ENCODE measurements at regions not wholly inside any gene's neighbourhood (a gene's known extent, or its start where the extent isn't known, plus 50 kb on each side); places are given as distances from the start of the nearest gene placed in this dataset.
"Not testable (repeated sequence)": the region's sequence is repeated elsewhere in the genome, so short reads cannot be mapped to it uniquely, and the experiment has no call there.

- no peak for DNase-seq
These were observed 82.5 kb upstream of the LCORL start for GRCh38 chr4:18103876-18104605.

- DNase-seq, result no peak
These were observed 79.1 kb upstream of the LCORL start for GRCh38 chr4:18100657-18101056.

GRCh38 chr4:18090447-18090846, 68.9 kb upstream of the LCORL start:
- not testable (repeated sequence) for DNase-seq

- DNase-seq, result no peak
These were observed 60.7 kb upstream of the LCORL start for GRCh38 chr4:18082236-18082635.

- DNase-seq, result no peak
These were observed 60.2 kb upstream of the LCORL start for GRCh38 chr4:18081708-18082107.

- no peak for DNase-seq
These were observed 56.3 kb upstream of the LCORL start for GRCh38 chr4:18077808-18078207.

- DNase-seq, result peak; percentile 39 to 49
These were observed 54.4 kb upstream of the LCORL start for GRCh38 chr4:18075823-18076433.

- no peak for DNase-seq
These were observed 50.3 kb upstream of the LCORL start for GRCh38 chr4:18071894-18072293.

Data from activated T-cell treated with anti-CD3 and anti-CD28 coated beads, Interleukin-2, amount 50 U/mL, for 48 hours (primary cell).